HL-60 (cell line): ENCODE measurements at regions not wholly inside any gene's neighbourhood (a gene's known extent, or its start where the extent isn't known, plus 50 kb on each side); places are given as distances from the start of the nearest gene placed in this dataset.

Source experiments
- POLR2AphosphoS5 ChIP-seq: IDR thresholded peaks from 2 replicates; pipeline ENCODE4 v1.6.1; 2012; ENCODE audit warnings: low read depth
- TF ChIP-seq, protein P1 (sequence below): IDR thresholded peaks from one replicate; pipeline ENCODE4 v1.5.1; 2011; ENCODE audit warnings: low read length, control low read depth, inconsistent platforms; ENCODE audit not compliant: insufficient read depth

- no peak for TF ChIP-seq POLR2AphosphoS5
- TF ChIP-seq, protein P1, sequence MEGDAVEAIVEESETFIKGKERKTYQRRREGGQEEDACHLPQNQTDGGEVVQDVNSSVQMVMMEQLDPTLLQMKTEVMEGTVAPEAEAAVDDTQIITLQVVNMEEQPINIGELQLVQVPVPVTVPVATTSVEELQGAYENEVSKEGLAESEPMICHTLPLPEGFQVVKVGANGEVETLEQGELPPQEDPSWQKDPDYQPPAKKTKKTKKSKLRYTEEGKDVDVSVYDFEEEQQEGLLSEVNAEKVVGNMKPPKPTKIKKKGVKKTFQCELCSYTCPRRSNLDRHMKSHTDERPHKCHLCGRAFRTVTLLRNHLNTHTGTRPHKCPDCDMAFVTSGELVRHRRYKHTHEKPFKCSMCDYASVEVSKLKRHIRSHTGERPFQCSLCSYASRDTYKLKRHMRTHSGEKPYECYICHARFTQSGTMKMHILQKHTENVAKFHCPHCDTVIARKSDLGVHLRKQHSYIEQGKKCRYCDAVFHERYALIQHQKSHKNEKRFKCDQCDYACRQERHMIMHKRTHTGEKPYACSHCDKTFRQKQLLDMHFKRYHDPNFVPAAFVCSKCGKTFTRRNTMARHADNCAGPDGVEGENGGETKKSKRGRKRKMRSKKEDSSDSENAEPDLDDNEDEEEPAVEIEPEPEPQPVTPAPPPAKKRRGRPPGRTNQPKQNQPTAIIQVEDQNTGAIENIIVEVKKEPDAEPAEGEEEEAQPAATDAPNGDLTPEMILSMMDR: no peak
Observed at GRCh38 chr6:22356362-22356940, 59.6 kb upstream of the PRL start.
